HG03095 (cell line): ENCODE measurements at regions not wholly inside any gene's neighbourhood (a gene's known extent, or its start where the extent isn't known, plus 50 kb on each side); places are given as distances from the start of the nearest gene placed in this dataset.

Experiments
- ATAC-seq: cut with Tn5 transposase; IDR thresholded peaks from one replicate; pipeline ENCODE4 v1.9.1; 2021; ENCODE audit warnings: moderate library complexity; ENCODE audit not compliant: unreplicated experiment

DNA sequence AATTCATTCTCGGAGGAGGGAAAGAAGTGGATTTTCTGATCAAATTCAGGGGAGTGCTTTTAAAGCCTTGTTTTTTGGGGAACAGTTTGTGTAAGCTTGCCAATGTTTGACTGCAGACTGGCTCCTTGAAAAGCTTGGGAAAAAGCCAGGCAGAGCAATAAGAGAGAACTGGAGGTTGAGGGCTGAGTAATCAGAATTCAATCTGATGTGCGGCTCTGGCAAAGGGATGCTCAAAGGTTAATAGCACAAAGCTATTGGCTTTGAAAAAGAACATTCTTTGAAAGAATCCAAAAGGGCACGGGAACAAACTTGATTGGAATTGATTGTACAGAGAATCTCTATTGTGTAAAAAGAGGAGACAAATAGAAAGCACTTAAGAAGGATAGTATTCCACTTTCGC lies 279.3 kb downstream of the YTHDC2 start:
- ATAC-seq: no peak

DNA sequence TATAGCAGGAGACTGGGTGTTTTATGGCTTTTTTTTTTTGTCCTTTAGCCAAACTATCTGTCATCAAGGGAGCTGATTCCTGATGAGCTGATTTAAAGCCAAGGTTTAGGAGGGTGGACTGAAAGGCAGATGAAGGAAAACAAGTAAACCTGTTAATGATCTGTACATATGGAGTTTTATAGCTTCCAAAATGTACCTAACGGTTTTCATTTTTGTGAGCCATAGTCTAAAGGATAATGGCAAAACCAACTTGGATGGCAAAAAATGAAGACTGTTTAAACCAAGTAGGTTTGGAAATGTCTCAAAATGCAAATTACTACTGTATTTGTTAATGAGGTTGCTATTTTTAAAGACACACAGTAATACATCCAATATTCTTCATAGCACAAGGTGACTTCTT lies 281.5 kb downstream of the YTHDC2 start:
- ATAC-seq: no peak

DNA sequence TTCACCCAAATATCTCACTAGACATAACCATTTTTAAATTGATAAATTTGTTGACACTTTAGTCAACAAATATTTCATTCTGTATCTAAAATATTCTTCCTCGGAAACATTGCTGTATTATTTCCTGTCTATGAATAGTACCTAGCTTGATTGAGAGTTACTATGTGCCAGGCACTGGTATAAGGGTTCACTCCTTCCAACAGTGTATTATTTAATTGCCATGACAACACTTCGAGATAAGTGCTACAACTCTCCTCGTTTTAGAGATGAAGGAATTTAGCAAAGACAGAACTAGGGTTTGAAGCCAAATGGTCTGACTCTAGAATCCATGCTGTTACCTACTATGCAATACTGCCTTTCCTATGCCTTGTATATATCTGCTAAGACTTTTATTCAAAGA lies 287.2 kb downstream of the YTHDC2 start:
- no peak for ATAC-seq

DNA sequence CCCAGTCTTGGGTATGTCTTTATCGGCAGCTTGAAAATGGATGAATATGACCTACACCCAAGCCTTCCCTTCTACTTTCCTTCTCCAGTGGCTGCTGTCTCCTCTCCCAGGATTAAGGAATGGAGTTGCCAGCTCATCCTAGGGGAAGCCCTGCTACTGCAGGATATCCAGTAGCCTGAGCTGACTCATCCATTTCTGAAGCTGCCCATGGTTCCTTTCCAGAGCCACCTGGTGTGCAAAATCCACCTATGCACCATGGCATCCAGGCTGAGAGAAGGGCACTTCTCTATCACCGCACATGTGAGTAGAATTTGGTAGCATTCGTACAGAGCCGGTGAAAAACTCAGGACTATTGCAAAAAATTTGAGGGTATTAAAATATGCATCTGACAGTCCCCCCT lies 290.8 kb downstream of the YTHDC2 start:
- ATAC-seq: no peak

DNA sequence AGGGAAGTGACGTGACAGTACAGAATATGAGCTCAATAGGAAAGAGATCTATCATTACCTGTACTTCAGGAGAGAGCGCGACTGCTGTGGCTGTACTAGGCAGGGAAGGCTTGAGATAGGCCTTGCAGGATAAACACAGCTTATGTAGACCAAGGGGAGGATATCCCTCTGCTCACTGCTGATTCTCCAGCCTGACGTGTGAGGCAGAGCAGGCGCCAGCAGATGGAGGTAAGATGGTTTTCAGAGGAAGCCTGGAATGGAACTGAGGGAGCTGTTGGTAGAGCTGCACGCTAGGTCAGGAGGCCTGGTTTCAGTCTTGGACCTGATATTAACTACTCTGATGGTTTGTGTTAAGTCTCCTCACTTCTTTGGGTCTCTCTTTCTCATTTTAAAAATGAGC lies 291.4 kb downstream of the YTHDC2 start:
- ATAC-seq: no peak

DNA sequence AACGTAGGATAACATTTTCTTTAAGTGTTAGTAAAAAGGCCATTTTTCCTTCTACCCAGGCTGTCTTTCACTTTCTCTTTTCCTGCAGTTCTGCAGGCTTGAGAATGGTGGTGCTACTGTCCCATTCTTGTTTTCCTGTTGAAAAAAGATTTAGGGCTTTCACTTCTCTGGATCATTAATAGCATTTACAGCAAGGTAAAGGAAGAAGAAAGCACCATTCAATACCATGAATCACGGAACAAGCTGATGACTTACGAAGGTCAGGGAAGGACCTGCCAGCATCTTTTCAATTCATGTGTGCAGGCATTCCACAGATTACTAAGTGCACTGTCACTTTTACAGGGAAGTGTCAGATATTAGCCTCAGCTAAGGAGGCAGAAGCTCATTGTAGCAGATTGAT lies 292.8 kb downstream of the YTHDC2 start:
- no peak for ATAC-seq

DNA sequence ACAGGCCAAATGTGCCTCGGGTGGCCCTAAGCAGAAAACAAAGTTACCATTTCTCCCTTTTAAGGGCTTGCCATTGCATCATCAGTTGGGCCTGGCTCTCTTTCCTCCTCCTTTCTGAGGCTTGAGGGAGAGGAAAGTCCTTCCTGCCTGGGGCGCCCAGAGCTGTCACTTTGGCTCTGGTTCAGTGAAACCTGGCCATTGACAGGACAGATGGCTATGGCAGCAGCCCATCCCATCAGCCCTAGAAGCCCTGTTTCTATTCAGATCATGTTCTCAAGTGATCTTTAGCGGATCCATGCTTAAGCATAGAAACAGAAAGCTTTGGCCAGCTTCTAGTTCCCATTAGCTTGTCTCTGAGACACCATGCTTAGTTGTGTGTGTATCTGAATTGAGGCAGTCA lies 293.4 kb downstream of the YTHDC2 start:
- no peak for ATAC-seq

DNA sequence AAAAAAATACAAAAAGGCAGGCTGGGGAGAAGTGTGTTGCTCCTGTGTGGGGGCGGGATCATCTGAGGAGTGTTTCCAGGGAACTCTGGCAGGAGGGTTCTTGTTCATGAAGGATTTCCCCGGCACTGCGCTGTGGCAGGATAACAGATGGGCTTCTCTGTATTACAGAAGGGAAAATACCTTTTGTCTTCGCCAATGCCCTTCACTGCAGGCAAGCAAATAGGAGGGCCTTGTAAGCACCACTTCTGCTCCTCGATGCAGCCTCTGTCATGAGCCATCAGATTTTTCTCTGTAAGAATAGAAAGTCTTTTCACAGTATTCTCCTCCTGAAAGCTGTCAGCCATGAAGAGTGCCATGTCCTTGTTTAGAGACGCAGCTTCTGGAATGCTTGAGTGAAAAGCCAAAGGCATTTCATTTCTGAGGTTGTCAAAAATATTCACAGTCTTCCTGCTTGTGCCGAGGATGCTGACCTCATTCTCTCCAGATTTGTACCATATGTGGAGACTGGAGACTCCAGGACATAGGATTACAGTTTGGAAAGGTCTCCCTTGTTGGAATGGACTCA lies 294.0 kb downstream of the YTHDC2 start:
- no peak for ATAC-seq

DNA sequence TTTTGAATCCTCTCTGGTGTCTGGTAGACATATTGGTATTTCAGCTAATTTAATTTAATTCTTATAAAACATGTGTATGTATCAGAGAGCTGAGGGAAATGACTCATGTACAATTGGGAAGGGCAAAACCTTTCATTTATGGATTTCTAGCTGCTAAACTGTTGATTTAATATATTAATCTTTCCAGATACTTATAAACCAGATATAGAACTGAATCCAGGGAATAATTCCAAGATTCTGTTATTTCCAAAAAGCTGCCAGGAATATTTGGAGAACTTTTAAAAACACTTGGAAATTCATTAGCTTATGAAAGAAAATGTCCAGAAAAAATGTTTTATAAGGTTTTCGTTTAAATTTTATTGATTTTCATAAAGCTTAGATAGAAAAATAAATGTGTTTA lies 295.5 kb downstream of the YTHDC2 start:
- ATAC-seq: no peak

DNA sequence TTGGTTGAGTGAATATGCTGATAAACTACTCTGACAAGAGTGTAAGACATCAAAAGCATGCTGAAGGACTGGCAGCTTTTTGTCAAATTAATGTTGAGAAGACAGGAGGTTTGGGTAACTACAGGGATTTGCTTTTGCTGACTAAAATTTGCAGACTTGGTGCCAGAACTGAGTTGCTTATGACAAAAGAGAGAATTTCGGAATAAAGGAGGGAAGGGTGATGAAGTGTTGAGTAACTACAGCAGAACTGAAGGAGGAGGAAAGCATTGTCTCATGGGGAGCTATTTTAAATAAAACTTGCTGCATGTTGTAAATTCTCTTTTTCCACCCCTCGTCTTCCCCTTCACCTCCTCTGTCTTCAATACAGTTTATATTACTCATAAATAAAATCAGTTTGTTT lies 296.1 kb downstream of the YTHDC2 start:
- ATAC-seq: no peak

DNA sequence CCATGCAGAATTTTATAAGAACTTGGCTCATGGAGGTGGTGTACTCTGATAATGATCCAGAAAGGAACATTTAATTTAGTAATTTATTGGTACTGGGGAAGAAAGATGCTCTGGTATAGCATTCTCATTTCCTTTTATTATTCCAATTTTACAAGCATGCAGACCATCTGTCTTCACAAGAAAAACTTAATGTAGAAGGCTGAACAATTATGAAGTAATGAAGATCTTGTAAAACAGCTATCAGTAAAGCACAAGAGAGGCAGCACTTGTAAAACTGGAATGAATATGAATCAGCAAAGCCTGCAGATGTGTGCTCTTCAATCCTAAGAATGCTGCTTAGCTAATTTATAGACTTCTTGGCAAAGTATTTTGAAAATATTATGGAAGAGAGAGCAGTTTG lies 300.0 kb downstream of the YTHDC2 start:
- ATAC-seq: no peak

DNA sequence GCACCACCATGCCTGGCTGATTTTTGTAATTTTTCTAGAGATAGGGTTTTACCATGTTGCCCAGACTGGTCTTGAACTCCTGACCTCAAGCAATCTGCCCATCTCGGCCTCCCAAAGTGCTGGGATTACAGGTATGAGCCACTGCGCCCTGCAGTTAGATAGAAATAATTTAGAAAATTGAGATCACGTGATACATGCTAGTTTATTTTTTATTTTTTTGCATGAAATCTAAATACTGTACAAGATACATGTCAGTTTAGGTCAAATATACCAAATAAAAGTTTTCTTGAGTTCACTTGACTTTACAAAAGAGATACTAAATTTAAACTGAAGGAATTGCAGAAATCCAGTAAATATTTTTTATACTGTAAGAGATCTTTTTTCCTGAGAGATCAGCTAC lies 304.2 kb downstream of the YTHDC2 start:
- no peak for ATAC-seq

DNA sequence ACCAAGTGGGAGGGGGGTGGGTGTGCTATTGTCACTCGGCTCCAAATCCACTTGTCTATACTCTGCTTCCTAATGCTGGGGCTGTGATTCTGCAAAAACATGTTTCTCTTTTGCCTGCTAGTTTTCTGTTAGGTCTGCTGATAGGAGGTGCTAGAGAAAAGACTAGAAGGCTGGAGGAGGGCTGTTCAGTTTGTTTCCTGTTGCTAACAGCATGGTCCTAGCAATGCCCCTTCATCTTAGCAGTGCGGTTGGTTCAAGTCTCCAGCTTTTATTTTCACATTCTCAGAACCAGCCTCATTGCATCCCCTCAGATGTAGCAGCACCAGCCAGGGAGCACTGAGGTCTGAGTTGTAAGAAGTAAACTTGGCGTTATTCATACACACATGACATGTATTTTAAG lies 310.2 kb downstream of the YTHDC2 start:
- ATAC-seq: no peak

DNA sequence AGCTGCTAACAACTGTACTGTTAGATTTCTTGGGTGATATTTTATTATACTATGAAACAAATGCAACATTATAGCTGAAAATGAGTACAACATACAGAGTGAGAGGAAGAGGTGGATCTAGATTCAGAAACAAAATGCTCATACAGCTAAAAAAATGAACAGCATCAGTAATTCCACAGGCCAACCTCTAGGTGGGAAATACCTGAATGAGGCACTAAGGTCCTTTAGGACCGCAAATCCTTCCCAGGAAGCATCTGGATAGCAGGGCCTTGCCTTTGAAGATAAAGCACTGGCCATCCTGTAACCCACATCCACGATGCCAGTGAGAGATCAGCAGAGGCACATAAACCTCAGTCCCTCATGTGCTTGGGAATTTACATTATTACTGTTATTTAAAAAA lies 310.8 kb downstream of the YTHDC2 start:
- ATAC-seq: no peak

DNA sequence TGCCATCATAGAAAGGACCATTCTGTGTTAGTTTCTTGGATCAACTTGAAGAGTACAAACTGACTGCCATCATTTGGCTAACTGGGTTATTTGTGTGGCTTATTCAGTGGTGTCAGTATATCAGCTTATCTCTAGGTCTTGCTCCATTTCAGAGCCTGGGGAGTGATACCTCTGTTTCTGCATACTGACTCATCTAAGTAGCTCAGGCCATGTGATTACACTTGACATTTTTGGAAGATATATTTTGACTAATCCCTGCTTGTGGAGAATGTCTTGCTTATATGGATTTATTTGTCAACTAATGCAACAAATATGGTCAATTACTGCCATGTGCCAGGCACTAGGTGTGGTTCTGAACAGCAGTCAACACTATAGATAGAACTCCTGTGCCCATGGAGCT lies 311.7 kb downstream of the YTHDC2 start:
- ATAC-seq: no peak

DNA sequence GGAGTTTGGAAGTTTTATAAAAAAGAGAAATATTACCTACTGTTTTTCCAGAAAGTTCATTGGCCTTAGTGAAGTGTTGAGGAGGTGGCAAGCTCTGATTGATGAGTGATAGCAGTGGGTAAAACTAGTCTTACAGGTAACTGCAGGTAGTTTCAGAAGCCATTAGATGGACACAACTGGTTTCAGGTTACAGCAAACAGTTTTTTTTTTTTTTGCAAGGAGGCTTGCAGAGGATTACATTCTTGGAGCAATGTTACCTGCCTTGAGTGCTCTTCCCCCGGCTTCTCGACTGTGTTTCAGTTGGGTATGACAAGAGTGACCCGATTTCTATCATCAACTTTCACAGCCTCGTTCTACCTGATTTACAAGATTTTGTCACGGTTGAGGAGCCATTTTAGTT lies 333.4 kb downstream of the YTHDC2 start:
- ATAC-seq: no peak

DNA sequence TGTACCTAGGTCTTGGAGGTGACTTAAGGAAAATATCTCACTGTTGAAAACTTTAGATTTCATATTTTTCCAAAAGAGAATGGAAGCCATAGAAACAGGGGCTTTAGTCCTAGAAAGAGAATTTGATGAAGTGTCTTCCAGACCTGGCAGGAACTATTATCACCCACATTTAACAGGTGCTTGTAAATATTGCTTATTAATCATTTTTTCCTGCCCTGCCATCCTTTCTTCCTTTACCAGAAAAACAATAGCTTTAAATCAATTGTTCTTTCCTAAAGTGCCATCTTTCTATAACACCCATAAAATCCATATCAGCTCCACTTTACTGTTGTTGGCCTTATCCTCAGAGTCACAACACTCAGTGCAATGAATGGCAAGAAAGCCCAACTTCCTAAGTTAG lies 350.9 kb downstream of the YTHDC2 start:
- ATAC-seq: no peak

DNA sequence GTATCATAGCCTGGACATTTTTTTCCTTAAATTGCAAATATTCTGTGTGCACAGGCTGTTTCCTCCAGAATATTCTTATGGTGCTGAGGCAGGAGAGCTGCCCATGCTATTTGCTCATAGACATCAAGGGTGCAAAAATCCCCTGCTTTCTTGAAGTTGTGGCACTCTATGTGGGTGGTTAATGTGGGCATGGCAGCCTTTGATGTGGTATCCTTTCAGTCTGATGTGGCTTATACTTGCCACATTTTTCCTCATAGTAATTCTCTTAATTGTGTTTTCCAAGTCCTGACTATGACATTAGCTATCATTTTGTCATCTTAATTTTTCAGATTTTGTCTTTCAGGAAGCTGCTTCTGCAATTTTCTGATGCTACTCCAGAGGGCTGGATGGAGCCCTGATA lies 353.3 kb downstream of the YTHDC2 start:
- no peak for ATAC-seq

DNA sequence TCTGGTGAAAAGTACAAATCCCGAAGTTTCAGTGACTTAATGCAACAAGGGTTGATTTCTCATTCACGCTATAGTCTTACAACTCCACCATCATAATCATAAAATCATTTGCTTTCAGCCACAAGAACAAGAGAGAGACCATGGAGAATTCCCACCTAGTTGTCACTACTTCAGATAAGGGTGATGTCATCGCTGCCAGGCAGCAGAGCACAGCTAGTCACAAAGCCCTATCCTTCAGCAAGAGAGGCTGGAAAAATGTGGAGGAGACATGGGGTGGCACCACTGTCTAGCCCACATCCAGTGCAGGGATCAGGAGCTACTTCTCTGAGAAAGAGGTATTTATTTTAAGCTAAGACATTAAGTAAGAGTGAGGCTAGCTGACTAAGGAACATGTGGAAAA lies 356.1 kb downstream of the YTHDC2 start:
- no peak for ATAC-seq

DNA sequence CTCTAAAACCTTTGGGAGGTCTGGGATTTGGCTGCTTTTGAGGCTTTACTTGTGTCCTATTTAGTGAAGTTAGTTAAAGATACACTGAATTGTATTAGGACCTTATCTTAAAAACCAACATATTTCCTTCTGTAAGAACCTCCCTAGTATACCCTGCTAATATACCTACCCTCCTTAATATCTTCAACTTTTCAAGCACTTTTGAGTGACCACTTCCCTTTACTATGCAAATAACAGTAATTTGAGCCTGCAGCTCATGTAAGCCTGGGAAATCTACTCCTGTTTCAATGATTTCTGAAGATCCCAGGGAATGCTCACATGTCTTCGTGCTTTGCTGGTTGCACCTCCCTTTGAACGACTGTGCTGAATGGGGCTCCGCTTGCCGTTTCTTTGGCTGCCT lies 358.5 kb downstream of the YTHDC2 start:
- ATAC-seq: no peak

DNA sequence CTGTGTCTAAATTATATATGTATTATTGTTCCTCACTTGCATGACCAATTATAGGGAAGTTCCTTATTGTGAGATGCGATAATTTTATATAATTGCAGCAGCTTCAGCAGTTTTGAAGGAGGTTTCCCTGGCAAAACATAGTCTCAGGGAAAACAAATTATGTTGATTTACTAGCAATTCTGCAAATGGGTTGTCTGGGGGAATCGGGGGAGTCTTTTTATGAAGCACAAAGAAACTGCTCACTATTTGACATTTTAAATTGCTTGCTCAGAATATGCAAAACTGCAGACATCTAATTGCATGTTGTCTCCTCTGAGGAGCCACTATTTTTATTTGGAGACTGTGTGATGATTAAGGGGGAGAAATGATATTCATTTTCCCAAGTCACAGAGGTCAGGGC lies 361.6 kb downstream of the YTHDC2 start:
- no peak for ATAC-seq

DNA sequence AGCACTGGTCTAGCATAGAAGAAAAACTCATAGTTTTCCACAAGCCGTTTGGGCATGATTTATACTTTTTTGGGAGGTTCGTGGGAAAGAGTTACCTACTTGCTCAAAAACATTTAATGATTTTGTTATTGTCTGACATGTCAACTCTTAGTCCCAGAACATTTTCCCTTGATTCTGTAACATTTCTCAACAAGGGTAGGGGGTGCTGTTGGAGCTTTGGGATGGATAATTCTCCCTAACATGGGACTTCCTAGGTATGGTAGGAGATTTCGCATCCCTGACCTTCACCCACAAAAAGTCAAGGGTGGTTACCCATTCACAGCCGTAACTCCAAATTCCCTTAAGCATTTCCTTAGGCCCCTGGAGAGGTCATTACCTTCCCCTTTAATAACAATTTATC lies 378.0 kb downstream of the YTHDC2 start:
- ATAC-seq: no peak

DNA sequence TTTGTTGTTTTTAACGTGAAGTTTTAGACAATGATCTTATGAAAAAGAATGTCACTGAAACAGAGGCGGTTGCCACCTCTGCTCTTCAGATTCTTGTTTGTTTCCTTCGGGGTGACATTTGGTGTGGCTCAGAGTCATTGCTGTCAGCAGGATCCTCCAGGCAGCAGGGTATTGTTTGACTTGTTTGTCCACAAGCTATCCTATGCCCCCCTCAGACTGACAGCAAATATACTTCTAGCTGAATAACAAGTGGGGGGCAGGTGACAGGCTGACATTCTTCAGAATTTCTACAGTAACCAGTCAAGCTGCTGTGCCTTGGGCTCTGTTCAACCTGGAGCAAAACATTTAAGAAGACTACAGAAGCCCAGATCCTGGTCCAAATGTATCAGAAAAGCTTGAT lies 383.3 kb downstream of the YTHDC2 start:
- ATAC-seq: no peak

DNA sequence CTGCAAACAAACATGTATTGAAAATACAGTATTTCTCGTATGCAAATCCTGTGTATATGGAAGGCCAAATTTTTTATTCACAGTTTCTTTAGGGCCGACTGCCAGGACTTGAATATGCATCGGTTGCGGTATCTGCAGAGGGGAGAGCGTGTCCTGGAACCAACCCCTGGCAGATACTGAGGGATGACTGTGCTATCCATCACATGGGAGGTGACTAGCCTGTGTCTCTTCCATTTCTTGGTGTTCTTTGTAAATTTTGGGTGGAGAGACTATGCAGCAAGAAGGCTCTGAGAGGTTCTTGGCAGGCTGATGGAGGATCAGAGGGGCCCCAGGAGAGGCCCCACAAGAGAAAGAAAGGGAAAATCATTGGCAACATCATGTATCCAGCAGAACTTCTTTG lies 384.3 kb downstream of the YTHDC2 start:
- no peak for ATAC-seq
